Endodermal cell (in vitro differentiated cells): ENCODE measurements at regions not wholly inside any gene's neighbourhood (a gene's known extent, or its start where the extent isn't known, plus 50 kb on each side); places are given as distances from the start of the nearest gene placed in this dataset.
"Not testable (repeated sequence)": the region's sequence is repeated elsewhere in the genome, so short reads cannot be mapped to it uniquely, and the experiment has no call there.

Source experiments
- DNase-seq: peaks from one replicate; pipeline ENCODE4 v3.0.0-alpha.2; 2017
- H3K27ac ChIP-seq: 2 replicates; pipeline ENCODE4 v1.5.1; 2013; ENCODE audit warnings: mild to moderate bottlenecking, low read depth, low read length, moderate library complexity
- H3K27me3 ChIP-seq: 2 replicates; pipeline ENCODE4 v1.6.1; 2013; ENCODE audit warnings: mild to moderate bottlenecking, low read length, moderate library complexity; ENCODE audit not compliant: insufficient read depth, control insufficient read depth, poor library complexity, severe bottlenecking
- H3K36me3 ChIP-seq: 2 replicates; pipeline ENCODE4 v1.7.0; 2013; ENCODE audit warnings: mild to moderate bottlenecking, low read length, moderate library complexity; ENCODE audit not compliant: control insufficient read depth, insufficient read depth
- H3K4me1 ChIP-seq: one replicate; pipeline ENCODE4 v1.7.0; 2013; ENCODE audit warnings: low read length; ENCODE audit not compliant: control insufficient read depth, insufficient read depth
- H3K4me3 ChIP-seq: 2 replicates; pipeline ENCODE4 v1.5.1; 2013; ENCODE audit warnings: mild to moderate bottlenecking, low read length, moderate library complexity
- H3K9ac ChIP-seq: 2 replicates; pipeline ENCODE4 v1.6.1; 2013; ENCODE audit warnings: mild to moderate bottlenecking, low read length, moderate library complexity; ENCODE audit not compliant: poor library complexity, severe bottlenecking; ENCODE audit errors: extremely low read depth
- H3K9me3 ChIP-seq: 2 replicates; pipeline ENCODE4 v1.6.1; 2013; ENCODE audit warnings: mild to moderate bottlenecking, low read length, moderate library complexity; ENCODE audit not compliant: control insufficient read depth
- H3K27ac Mint-ChIP-seq: 2 replicates; pipeline ENCODE4 v1.8.0; 2020; ENCODE audit warnings: mixed read lengths
- H3K27me3 Mint-ChIP-seq: 2 replicates; pipeline ENCODE4 v1.8.0; 2021; ENCODE audit warnings: mild to moderate bottlenecking, mixed read lengths; ENCODE audit not compliant: insufficient read depth
- H3K36me3 Mint-ChIP-seq: 2 replicates; pipeline ENCODE4 v1.8.0; 2020; ENCODE audit warnings: low read depth, mixed read lengths
- H3K4me1 Mint-ChIP-seq: 2 replicates; pipeline ENCODE4 v1.8.0; 2020; ENCODE audit warnings: mixed read lengths
- H3K4me3 Mint-ChIP-seq: 2 replicates; pipeline ENCODE4 v1.8.0; 2020; ENCODE audit warnings: mild to moderate bottlenecking, moderate library complexity, mixed read lengths
- H3K9me3 Mint-ChIP-seq: 2 replicates; pipeline ENCODE4 v1.8.0; 2020; ENCODE audit warnings: mild to moderate bottlenecking, mixed read lengths
- WGBS, 2 experiments: methylation state at CpG; one replicate each; pipeline versions ENCODE4 v1.1.5 to v1.1.7; 2013; ENCODE audit warnings: missing lambda C conversion rate in 2 of 2, mixed read lengths in 1 of 2; ENCODE audit not compliant: insufficient coverage in 1 of 2, insufficient read length in 1 of 2; 5-methylcytosine and 5-hydroxymethylcytosine counted together
- TF ChIP-seq, protein P1 (sequence below): fragments of 200-600 bp; sonication (generic); conservative IDR thresholded peaks from 2 replicates; pipeline ENCODE4 v1.5.0; 2021; ENCODE audit warnings: antibody characterized with exemption, mild to moderate bottlenecking

- H3K27ac Mint-ChIP-seq: no peak overlapping the region
- H3K4me1 Mint-ChIP-seq: peaks cover 26% of the 10 kb centered on the region
- Histone ChIP-seq H3K27ac (peak overlapping the region; percentile 62), H3K4me1 (peaks cover 7% of the 10 kb centered on the region), H3K9ac (no peak overlapping the region), H3K4me3 (no peak overlapping the region), H3K27me3 (peaks cover 53% of the 10 kb centered on the region), H3K9me3 (no peaks in the 10 kb centered on the region), H3K36me3 (no peaks in the 10 kb centered on the region)
- H3K27me3 Mint-ChIP-seq: peaks cover 52% of the 10 kb centered on the region
- no peaks in the 10 kb centered on the region for H3K9me3 Mint-ChIP-seq
- H3K4me3 Mint-ChIP-seq: no peak overlapping the region
- TF ChIP-seq, protein P1, sequence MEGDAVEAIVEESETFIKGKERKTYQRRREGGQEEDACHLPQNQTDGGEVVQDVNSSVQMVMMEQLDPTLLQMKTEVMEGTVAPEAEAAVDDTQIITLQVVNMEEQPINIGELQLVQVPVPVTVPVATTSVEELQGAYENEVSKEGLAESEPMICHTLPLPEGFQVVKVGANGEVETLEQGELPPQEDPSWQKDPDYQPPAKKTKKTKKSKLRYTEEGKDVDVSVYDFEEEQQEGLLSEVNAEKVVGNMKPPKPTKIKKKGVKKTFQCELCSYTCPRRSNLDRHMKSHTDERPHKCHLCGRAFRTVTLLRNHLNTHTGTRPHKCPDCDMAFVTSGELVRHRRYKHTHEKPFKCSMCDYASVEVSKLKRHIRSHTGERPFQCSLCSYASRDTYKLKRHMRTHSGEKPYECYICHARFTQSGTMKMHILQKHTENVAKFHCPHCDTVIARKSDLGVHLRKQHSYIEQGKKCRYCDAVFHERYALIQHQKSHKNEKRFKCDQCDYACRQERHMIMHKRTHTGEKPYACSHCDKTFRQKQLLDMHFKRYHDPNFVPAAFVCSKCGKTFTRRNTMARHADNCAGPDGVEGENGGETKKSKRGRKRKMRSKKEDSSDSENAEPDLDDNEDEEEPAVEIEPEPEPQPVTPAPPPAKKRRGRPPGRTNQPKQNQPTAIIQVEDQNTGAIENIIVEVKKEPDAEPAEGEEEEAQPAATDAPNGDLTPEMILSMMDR: no peak
- DNase-seq: peak; percentile 40
- H3K36me3 Mint-ChIP-seq: no peaks in the 10 kb centered on the region
- 43 to 100% methylated on average over 1 of the region's 1 CpG for whole genome bisulfite sequencing, 2 experiments
Measured at GRCh38 chr5:110268985-110269384, 457.5 kb downstream of the TMEM232 start.

DNA sequence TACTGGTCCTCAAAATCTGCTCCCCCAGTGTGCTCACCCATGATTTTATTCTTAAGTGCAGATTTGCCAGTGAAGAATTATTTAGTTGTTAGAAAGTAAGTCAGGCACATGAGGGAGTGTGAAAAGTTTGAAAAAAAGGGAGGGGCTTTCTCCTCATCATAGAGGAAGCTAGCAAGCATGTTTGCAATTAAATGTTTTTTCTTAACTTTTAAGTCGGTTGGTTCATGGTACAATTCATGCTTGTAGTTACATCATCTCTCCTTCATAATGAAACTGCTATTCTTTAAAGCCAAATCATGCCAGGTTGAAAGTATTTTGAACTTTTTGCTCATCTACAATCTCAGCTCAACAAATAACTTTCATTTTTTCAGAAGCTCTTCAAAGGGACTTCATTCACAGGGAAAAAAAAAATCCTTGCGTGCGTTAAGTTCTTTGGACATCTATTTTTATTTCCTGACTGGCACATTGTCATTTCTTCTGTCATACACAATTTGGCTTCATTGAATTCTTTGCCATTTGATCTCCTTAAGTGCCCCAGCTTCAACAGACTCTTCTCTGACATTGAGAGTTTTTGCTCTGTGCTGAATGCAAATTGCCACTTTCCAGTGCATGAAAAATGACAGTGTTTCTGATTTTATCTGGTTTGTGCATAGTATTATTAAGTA, 456.9 kb downstream of the TMEM232 start:
- no peak overlapping the region for H3K27ac ChIP-seq
- Mint-ChIP-seq H3K4me1 (peaks cover 32% of the 10 kb centered on the region), H3K27ac (no peak overlapping the region), H3K4me3 (no peak overlapping the region), H3K27me3 (peaks cover 49% of the 10 kb centered on the region), H3K36me3 (no peaks in the 10 kb centered on the region), H3K9me3 (no peaks in the 10 kb centered on the region)
- peaks cover 49% of the 10 kb centered on the region for H3K27me3 ChIP-seq
- TF ChIP-seq, protein P1: no peak
- H3K36me3 ChIP-seq: no peaks in the 10 kb centered on the region
- peaks cover 7% of the 10 kb centered on the region for H3K4me1 ChIP-seq
- H3K4me3 ChIP-seq: no peak overlapping the region
- peak; percentile 38 for DNase-seq
- no peak overlapping the region for H3K9ac ChIP-seq
- 90% methylated on average over 1 to 3 of the region's 3 CpGs for WGBS, 2 experiments
- H3K9me3 ChIP-seq: no peaks in the 10 kb centered on the region

GRCh38 chr5:110275878-110276277, 450.6 kb downstream of the TMEM232 start:
- peaks cover 43% of the 10 kb centered on the region for H3K9me3 Mint-ChIP-seq
- H3K27ac Mint-ChIP-seq: no peak overlapping the region
- peak overlapping the region; percentile 64 for H3K4me3 ChIP-seq
- H3K4me1 Mint-ChIP-seq: peaks cover 21% of the 10 kb centered on the region
- no peak overlapping the region for H3K4me3 Mint-ChIP-seq
- H3K36me3 Mint-ChIP-seq: no peaks in the 10 kb centered on the region
- H3K27ac ChIP-seq: no peak overlapping the region
- 75 to 86% methylated on average over 1 to 2 of the region's 2 CpGs for WGBS, 2 experiments
- H3K27me3 Mint-ChIP-seq: peaks cover 11% of the 10 kb centered on the region
- peaks cover 25% of the 10 kb centered on the region for H3K9me3 ChIP-seq
- H3K9ac ChIP-seq: no peak overlapping the region
- no peaks in the 10 kb centered on the region for H3K36me3 ChIP-seq
- H3K4me1 ChIP-seq: no peaks in the 10 kb centered on the region
- H3K27me3 ChIP-seq: peaks cover 6% of the 10 kb centered on the region
- TF ChIP-seq, protein P1: no peak
- no peak for DNase-seq

DNA sequence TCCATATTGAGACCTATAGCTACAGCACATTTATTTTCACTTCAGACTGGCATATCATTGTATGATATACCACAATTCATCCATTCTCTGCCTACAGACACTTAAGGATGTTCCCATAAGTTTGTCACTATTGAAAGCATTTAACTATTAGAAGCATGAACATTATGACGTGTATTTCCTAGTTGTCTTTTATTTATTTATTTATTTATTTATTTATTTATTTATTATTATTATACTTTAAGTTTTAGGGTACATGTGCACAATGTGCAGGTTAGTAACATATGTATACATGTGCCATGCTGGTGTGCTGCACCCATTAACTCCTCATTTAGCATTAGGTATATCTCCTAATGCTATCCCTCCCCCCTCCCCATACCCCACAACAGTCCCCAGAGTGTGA, 448.0 kb downstream of the TMEM232 start:
- not testable (repeated sequence) for H3K27ac ChIP-seq, H3K4me3 Mint-ChIP-seq, H3K36me3 Mint-ChIP-seq, H3K36me3 ChIP-seq, H3K27me3 ChIP-seq, H3K4me1 ChIP-seq, DNase-seq, H3K4me3 ChIP-seq, H3K27ac Mint-ChIP-seq, H3K9ac ChIP-seq
- Mint-ChIP-seq H3K4me1 (peaks cover 16% of the 10 kb centered on the region), H3K9me3 (peaks cover 67% of the 10 kb centered on the region), H3K27me3 (peaks cover 21% of the 10 kb centered on the region)
- H3K9me3 ChIP-seq: peaks cover 25% of the 10 kb centered on the region
- WGBS, 2 experiments: no CpG with 5 or more reads among the region's 1 CpG

DNA sequence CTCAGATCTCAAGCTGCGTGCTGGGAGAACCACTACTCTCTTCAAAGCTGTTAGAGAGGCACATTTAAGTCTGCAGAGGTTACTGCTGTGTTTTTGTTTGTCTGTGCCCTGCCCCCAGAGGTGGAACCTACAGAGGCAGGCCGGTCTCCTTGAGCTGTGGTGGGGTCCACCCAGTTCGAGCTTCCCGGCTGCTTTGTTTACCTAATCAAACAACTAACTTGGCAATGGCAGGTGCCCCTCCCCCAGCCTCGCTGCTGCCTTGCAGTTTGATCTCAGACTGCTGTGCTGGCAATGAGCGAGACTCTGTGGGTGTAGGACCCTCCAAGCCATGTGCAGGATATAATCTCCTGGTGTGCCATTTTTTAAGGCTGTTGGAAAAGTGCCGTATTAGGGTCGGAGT, 442.4 kb downstream of the TMEM232 start:
- WGBS, 2 experiments: 87 to 95% methylated on average over 6 to 8 of the region's 8 CpGs
- Mint-ChIP-seq H3K9me3 (peaks cover 77% of the 10 kb centered on the region), H3K27me3 (peaks cover 70% of the 10 kb centered on the region)
- H3K4me1 ChIP-seq, H3K4me3 ChIP-seq, H3K27ac ChIP-seq, H3K36me3 Mint-ChIP-seq, H3K36me3 ChIP-seq, H3K4me3 Mint-ChIP-seq, H3K4me1 Mint-ChIP-seq, DNase-seq, H3K9ac ChIP-seq, H3K27ac Mint-ChIP-seq: not testable (repeated sequence)
- H3K9me3 ChIP-seq: peaks cover 41% of the 10 kb centered on the region
- H3K27me3 ChIP-seq: peaks cover 26% of the 10 kb centered on the region
